Heart right ventricle (tissue), 16 donors: ENCODE measurements at regions not wholly inside any gene's neighbourhood (a gene's known extent, or its start where the extent isn't known, plus 50 kb on each side); places are given as distances from the start of the nearest gene placed in this dataset.
"Not testable (repeated sequence)": the region's sequence is repeated elsewhere in the genome, so short reads cannot be mapped to it uniquely, and the experiment has no call there.

Source experiments
- ATAC-seq, 8 donors: fragments of 200-7000 bp; cut with Tn5 transposase; one replicate each; pipeline ENCODE4 v1.9.1; 2020; ENCODE audit warnings: mild to moderate bottlenecking in 8 of 8, moderate library complexity in 8 of 8, moderate number of reproducible peaks in 1 of 8
- DNase-seq, 2 donors: peaks; one replicate each; pipeline ENCODE4 v3.0.0-alpha.2; 2020
- H3K27ac ChIP-seq, 10 donors: fragments of 200-600 bp; sonication (generic) in 2 of 10; one replicate each; pipeline versions ENCODE4 v1.5.0 to v1.8.0; 2020 to 2022; ENCODE audit warnings: mild to moderate bottlenecking in 3 of 10
- H3K27me3 ChIP-seq, 7 donors: fragments of 200-600 bp; one replicate each; pipeline ENCODE4 v1.8.0; 2021 to 2022; ENCODE audit warnings: mild to moderate bottlenecking in 2 of 7
- H3K36me3 ChIP-seq, 9 donors: fragments of 200-600 bp; sonication (generic) in 1 of 9; one replicate each; pipeline versions ENCODE4 v1.5.0 to v1.8.0; 2020 to 2022; ENCODE audit warnings: mild to moderate bottlenecking in 2 of 9
- H3K4me1 ChIP-seq, 9 donors: fragments of 200-600 bp; sonication (generic) in 1 of 9; one replicate each; pipeline versions ENCODE4 v1.5.0 to v1.8.0; 2020 to 2022; ENCODE audit warnings: mild to moderate bottlenecking in 4 of 9
- H3K4me3 ChIP-seq, 10 donors: fragments of 200-600 bp; sonication (generic) in 2 of 10; one replicate each; pipeline versions ENCODE4 v1.5.0 to v1.8.0; 2020 to 2022; ENCODE audit warnings: mild to moderate bottlenecking in 7 of 10, moderate library complexity in 2 of 10
- H3K9me3 ChIP-seq, 11 donors: fragments of 200-600 bp in 10 of 11; sonication (generic) in 2 of 11; one replicate each; pipeline versions ENCODE4 v1.5.0 to v1.8.0; 2013 to 2022; ENCODE audit warnings: mild to moderate bottlenecking in 2 of 11, control low read depth in 1 of 11, moderate library complexity in 1 of 11
- WGBS, 2 donors: extraction: QIAGEN DNeasy Blood & Tissue Kit; methylation state at CpG; one replicate each; pipeline ENCODE4 v1.1.7; 2013; ENCODE audit warnings: inconsistent platforms in 1 of 2; 5-methylcytosine and 5-hydroxymethylcytosine counted together
- intact Hi-C, 10 donors: fragments of 100-400 bp; cut with DNase I; formaldehyde crosslinking; loops; one replicate each; pipeline versions ENCODE4 v1.11.1 to v1.14.2; 2022
- donor health status: Arrhythmogenic right ventricular cardiomyopathy.
- donor health status: ischemic (EF 13 %, LVEDD 7.1; RV severe dilation, severe dysfunction).
- donor health status: healthy with polysubstance abuse.
- donor health status: DM: no; HTN: yes; CAD: no.
- donor health status: DM: no; HTN: no; CAD: no.
- donor health status: ischemic (EF 25% LVEDD 6.9; RV normal size, moderate dysfunction).
- donor health status: ischemic (EF 25% LVEDD 5.7; RV mildly dilated, moderate dysfunction).
- donor health status: healthy.
- donor health status: DM: yes; HTN: yes; CAD: no.
- donor health status: Ischemic cardiomyopathy.
- donor health status: ischemic (EF 35%, LVEDD 5.7; RV mildly dilated, moderate dysfunction).
- donor health status: nonischemic (EF 11% LVEDD 7.7; RV severe dilation, severe dysfunction).
- donor health status: DM: yes; HTN: yes; CAD: no.
- donor health status: PGD.
- donor health status: ischemic (EF 29% LVEDD 5.4; RV normal size, mild dysfunction).
- donor health status: nonischemic (EF 23%, LVEDD 6.1; RV moderate dilation, normal function).

DNA sequence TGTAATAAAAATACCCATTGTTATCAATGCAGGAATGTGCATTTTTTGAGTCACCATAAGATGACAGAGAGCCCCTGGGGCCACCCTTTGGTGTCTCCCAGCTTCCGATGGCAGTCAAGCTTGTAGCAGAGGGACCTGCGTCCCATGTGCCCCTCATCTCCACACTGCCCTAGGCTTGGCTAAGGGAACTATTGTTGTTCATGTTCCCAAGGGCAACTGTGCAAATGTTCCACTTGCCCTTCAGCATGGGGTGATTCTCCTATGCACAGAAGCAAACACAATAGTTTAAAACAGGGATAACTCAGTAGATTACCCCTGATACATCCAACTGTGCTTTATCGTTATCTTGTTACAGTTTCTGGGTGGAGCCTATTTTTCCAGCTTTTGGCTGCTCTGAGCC is 342.0 kb downstream of the CNTNAP3B start:
- H3K36me3 ChIP-seq, H3K27ac ChIP-seq, H3K27me3 ChIP-seq, H3K9me3 ChIP-seq, DNase-seq, H3K4me3 ChIP-seq, H3K4me1 ChIP-seq, intact Hi-C loops: not testable (repeated sequence)
- 100% methylated on average over 2 of the region's 3 CpGs for WGBS, 2 donors
- ATAC-seq, result peak in 1 of 8 donors; percentile 20

DNA sequence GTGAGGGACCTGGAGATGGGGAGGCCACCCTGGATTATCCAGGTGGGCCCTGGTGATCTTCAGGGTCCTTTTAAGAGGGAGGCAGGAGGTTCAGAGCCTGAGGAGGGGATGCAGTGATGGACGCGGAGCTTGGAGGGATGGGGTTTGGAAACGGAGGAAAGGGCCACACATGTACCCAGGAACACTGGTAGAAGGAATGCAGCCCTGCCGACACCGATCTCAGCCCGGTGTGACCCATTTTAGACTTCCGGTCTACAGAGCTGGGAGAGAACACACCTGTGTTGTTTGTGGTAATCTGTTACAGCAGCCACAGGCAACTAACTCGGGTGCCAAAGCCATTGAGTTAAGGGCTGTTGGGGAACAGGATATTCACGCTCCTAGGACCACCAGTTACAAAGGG is 345.2 kb downstream of the CNTNAP3B start:
- H3K4me3 ChIP-seq, H3K27ac ChIP-seq, H3K4me1 ChIP-seq, intact Hi-C loops, H3K9me3 ChIP-seq, H3K27me3 ChIP-seq, H3K36me3 ChIP-seq, ATAC-seq, DNase-seq: not testable (repeated sequence)
- WGBS, 2 donors, result 90 to 96% methylated on average over 7 to 8 of the region's 9 CpGs

DNA sequence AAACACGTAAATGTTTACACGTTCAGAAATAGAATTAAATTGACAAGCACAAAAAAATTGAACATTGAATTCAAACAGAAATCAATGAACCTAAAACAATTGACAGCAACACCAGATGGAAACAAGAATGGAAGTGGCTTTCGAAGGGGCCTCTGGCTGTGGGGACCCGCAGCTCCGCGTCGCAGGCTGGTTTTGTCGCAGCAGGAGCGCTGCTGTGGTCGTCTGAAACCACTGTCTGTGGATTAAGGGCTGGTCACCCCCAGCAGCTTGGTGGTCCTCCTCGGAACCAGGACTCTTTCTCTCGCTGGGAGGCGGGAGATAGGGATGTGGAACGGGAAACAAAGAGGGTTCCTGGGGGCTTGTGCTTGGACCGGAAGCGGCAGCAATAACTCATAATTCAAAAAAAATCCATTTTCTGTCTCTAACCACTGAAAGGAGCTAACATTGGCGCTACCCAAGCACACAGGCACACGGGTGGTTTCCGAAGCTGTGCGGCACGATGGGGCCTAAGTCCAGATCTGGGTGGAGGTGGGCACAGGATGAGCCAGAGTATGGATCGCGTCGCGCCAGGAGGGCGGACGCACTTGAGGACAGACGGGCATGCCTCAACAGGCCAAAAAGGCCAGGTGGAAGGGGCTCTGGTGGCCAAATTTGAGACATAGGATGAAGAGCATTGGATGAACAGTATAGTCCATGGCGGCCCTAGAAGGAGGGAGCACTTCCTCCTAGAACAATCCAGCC is 346.0 kb downstream of the CNTNAP3B start:
- not testable (repeated sequence) for H3K4me1 ChIP-seq
- 93 to 96% methylated on average over 22 to 24 of the region's 29 CpGs for WGBS, 2 donors

DNA sequence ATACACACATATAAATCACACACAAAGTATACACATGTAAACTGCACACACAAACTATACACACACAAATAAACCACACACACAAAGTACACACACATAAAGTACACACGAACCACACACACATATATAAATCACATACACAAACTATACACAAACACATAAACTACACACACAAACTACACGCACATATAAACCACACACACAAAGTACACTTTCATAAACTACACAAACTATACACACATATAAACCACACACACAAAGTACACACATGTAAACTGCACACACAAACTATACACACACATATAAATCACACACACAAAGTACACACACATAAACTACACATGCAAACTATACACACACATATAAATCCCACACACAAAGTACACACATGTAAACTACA is 347.3 kb downstream of the CNTNAP3B start:
- H3K9me3 ChIP-seq, ATAC-seq, H3K27me3 ChIP-seq, H3K4me1 ChIP-seq, H3K4me3 ChIP-seq, intact Hi-C loops, H3K27ac ChIP-seq, H3K36me3 ChIP-seq, DNase-seq: not testable (repeated sequence)
- WGBS, 2 donors, result 98 to 99% methylated on average over 2 of the region's 2 CpGs

More for the DNA sequence above, 346.0 kb downstream of the CNTNAP3B start:
- ATAC-seq, H3K9me3 ChIP-seq, H3K27ac ChIP-seq, intact Hi-C loops, DNase-seq, H3K4me3 ChIP-seq, H3K27me3 ChIP-seq, H3K36me3 ChIP-seq: not testable (repeated sequence)

DNA sequence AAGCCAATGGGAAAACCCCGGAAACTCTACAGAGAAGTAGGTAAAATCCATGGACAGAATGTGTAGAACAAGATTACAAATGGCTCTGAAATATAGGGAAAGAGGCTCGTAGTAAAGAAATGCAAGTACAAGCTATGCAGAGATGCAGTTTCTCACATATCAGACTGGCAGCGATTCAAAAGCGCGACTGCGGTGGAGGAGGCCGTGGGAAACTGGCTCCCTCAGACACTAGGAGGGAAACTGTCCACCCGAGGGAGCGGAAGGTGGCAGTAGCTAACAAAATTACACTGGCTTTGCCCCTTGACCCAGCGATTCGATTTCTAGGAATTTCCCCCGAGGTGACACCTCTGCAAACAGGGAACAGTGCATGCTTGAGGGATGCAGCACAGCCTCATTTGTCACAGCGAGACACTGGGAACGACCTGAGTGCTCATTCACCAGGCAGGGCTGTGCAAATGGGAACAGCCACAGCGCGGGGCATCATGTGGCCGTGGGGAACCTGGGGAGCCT is 349.3 kb downstream of the CNTNAP3B start:
- H3K9me3 ChIP-seq, ATAC-seq, H3K27ac ChIP-seq, H3K27me3 ChIP-seq, DNase-seq, H3K4me3 ChIP-seq, H3K4me1 ChIP-seq, H3K36me3 ChIP-seq, intact Hi-C loops: not testable (repeated sequence)
- WGBS, 2 donors, result 36 to 51% methylated on average over 13 to 14 of the region's 17 CpGs

DNA sequence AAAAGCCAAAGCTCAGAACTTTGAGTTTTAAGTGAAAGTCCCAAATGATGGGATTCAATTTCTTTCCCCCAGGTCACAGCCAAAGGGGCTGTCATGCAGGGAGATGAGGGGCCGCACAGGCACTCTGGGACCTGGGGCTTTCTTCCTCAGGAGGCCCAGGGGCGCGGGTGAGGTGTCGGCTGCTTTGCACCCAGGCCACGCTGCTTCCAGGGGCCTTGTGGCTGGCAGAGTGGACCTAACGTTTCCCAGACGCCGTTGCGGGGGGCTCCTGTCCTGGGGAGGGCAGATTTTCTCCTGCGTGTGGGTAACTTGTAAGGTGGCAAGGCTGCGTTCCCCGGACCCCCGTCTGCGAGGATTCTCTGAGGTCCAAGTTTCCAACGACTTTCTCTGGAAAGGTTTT is 350.0 kb downstream of the CNTNAP3B start:
- H3K9me3 ChIP-seq, ATAC-seq, H3K4me3 ChIP-seq, H3K36me3 ChIP-seq, DNase-seq, H3K27ac ChIP-seq, H3K4me1 ChIP-seq, intact Hi-C loops, H3K27me3 ChIP-seq: not testable (repeated sequence)
- WGBS, 2 donors, result 90 to 93% methylated on average over 15 of the region's 15 CpGs

DNA sequence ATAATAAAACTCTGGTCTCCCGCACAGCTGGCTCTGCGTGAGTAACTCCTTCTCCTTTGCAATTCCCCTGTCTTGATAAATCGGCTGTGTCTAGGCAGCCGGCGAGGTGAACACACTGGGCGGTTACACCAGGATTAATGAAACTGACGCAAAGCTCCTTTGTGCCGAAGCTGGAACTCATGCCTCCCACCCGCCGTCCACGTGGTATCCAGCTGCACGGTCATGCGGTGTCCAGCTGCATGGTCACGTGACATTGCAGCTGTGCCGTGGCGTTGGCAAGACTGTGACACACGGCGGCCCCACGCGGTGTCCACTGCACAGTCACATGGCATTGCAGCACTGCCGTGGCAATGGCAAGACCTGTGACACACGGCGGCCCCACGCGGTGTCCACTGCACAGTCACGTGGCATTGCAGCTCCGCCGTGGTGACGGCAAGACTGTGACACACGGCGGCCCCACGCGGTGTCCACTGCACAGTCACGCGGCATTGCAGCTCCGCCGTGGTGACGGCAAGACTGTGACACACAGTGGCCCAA is 350.6 kb downstream of the CNTNAP3B start:
- H3K27me3 ChIP-seq, H3K36me3 ChIP-seq, DNase-seq, H3K27ac ChIP-seq, H3K9me3 ChIP-seq, H3K4me3 ChIP-seq, H3K4me1 ChIP-seq, intact Hi-C loops, ATAC-seq: not testable (repeated sequence)
- WGBS, 2 donors, result 97 to 98% methylated on average over 38 of the region's 38 CpGs

DNA sequence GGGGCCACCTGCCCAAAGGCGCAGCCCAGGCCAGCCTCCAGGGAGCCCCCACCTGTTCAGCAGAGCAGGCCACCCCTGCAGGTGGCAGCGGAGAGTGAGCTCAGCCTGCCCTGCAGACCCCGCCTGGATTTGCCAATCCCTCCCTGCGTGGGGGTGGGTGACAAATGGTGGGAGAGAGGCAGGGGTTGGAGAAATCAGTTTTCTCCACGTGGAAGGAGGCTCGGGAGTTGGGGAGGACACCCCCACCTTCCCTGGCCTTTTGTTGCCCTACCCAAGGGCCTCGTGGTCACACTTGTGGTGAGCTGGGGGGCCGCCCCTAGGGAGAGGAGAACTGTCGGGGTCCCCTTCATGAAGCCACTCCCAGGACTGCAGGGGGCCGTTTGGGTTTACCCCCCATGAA is 351.7 kb downstream of the CNTNAP3B start:
- H3K9me3 ChIP-seq, H3K36me3 ChIP-seq, DNase-seq, H3K4me1 ChIP-seq, intact Hi-C loops, H3K27me3 ChIP-seq, H3K4me3 ChIP-seq, H3K27ac ChIP-seq, ATAC-seq: not testable (repeated sequence)
- WGBS, 2 donors, result 81 to 85% methylated on average over 6 of the region's 10 CpGs

DNA sequence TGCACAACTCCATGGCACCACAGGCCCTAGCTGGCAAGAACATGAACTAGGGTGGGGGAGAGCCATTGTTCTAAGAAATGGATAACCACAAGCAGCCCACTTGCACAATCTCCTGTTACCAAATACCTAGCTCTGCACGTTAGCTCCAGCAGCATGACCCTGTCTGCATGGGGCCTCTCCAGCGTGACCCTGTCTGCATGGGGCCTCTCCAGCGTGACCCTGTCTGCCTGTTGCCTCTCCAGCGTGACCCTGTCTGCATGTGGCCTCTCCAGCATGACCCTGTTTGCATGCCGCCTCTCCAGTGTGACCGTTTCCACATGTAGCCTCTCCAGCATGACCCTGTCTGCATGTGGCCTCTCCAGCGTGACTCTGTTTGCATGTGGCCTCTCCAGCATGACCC is 356.7 kb downstream of the CNTNAP3B start:
- H3K27me3 ChIP-seq, H3K4me1 ChIP-seq, ATAC-seq, H3K36me3 ChIP-seq, H3K27ac ChIP-seq, H3K4me3 ChIP-seq, DNase-seq, intact Hi-C loops, H3K9me3 ChIP-seq: not testable (repeated sequence)
- WGBS, 2 donors, result 74 to 89% methylated on average over 6 of the region's 7 CpGs

DNA sequence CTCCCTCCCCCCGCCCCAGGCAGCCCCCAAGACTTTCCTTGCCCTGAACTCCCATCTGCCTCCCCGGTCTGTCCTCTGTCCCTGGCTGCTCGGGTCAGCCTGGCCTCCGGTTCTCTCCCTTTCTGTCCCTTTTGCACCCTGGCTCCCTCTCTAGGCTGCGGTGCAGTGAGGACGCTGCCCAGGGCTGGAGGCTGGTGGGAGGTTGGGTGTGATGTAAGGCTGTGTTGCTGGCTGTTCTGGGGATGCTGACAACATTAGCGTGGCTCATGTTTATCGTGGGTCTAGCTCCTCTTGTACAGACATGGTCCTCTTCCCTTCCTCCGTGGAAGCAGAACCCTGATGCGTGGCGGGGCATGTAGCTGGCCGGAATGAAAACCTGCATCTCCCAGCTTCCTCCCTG is 357.5 kb downstream of the CNTNAP3B start:
- H3K36me3 ChIP-seq, H3K9me3 ChIP-seq, intact Hi-C loops, H3K27ac ChIP-seq, H3K4me1 ChIP-seq, ATAC-seq, H3K4me3 ChIP-seq, H3K27me3 ChIP-seq, DNase-seq: not testable (repeated sequence)
- WGBS, 2 donors, result 89 to 93% methylated on average over 3 to 4 of the region's 12 CpGs

DNA sequence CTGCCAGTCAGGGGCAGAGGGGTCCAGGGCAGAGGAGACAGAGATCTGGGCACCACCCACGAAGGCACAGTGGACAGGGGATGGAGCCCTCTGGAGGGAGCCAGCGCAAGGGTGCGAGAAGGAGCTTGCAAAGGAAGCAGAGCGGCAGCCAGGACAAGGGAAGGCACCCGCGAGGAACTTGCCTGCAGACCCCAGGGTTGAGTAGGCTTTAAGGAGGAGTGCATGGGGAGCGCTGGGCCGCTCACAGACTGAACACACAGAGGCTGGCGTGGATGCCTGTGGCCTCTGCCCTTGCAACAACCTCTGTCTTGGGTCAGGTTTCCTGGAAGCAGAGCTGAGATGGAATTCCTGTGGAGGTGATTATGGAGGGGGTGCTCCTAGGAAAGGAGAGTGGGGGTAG is 374.4 kb downstream of the CNTNAP3B start:
- 84 to 88% methylated on average over 6 to 8 of the region's 9 CpGs for WGBS, 2 donors
- ATAC-seq, H3K27ac ChIP-seq, H3K36me3 ChIP-seq, DNase-seq, H3K4me1 ChIP-seq, H3K9me3 ChIP-seq, H3K27me3 ChIP-seq, intact Hi-C loops, H3K4me3 ChIP-seq: not testable (repeated sequence)

DNA sequence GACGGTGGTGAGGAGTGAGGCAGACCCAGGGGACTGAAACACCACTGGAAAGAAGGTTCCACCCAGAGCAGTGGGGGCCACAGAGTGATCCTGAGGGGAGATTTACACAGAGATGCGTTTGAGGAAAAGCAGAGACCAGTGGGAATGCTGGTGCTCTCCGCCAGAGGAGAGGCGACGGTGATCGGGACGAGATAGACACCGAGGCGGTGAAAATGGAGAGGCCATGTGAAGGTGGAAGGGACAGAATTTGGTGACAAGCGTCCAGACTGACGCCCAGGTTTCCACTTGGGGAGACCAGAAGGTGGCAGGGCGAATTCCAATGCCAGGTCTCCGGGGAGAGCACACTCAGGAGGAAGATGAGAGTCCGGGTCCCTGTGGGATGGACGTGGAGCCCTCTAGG is 374.8 kb downstream of the CNTNAP3B start:
- H3K36me3 ChIP-seq, DNase-seq, H3K4me3 ChIP-seq, H3K27me3 ChIP-seq, ATAC-seq, intact Hi-C loops, H3K27ac ChIP-seq, H3K4me1 ChIP-seq, H3K9me3 ChIP-seq: not testable (repeated sequence)
- 84 to 88% methylated on average over 11 to 13 of the region's 15 CpGs for WGBS, 2 donors
